ENCODE measurements at regions not wholly inside any gene's neighbourhood (a gene's known extent, or its start where the extent isn't known, plus 50 kb on each side); places are given as distances from the start of the nearest gene placed in this dataset.

GRCh38 chr4:151905197-151905596 lies 144.4 kb upstream of the GATB start:
- Histone ChIP-seq H3K9me2 (replicated peaks; ENCODE audit: low read length) (no peaks in the 10 kb centered on the region), H3F3A (ENCODE audit: low read length, unreplicated experiment) (no peaks in the 10 kb centered on the region), H3K27ac (ENCODE audit: low read length) (no peak overlapping the region), H3K79me2 (ENCODE audit: low read length) (no peaks in the 10 kb centered on the region), H3K4me3 (ENCODE audit: low read length) (no peak overlapping the region), H3K27me3 (ENCODE audit: low read length) (no peaks in the 10 kb centered on the region), H4K20me1 (ENCODE audit: low read length) (no peaks in the 10 kb centered on the region), H3K4me2 (ENCODE audit: low read length) (no peak overlapping the region), H3K36me3 (ENCODE audit: low read depth, low read length) (no peaks in the 10 kb centered on the region), H3K9me3 (ENCODE audit: low read length) (no peaks in the 10 kb centered on the region), H3K9ac (ENCODE audit: low read length) (no peak overlapping the region), H2AFZ (ENCODE audit: low read length) (no peak overlapping the region), H3K4me1 (ENCODE audit: insufficient read depth, low read length) (no peaks in the 10 kb centered on the region)
- BruUV-seq (replicated peaks), result no TSS peak
- intact Hi-C loops (cut with micrococcal nuclease), result no loop called here
- DNase-seq, result no peak
- CTCF ChIA-PET, result no interaction called here
- POLR2A ChIA-PET (ENCODE audit: unreplicated experiment), result no interaction called here
- TF ChIP-seq EZH2phosphoT487 (IDR thresholded peaks at IDR 0.05; ENCODE audit: borderline replicate concordance, low read length), result no peak
- no peak for TF ChIP-seq EZH2 (IDR thresholded peaks at IDR 0.05; ENCODE audit: low read length, unreplicated experiment)
- TF ChIP-seq, protein P1, sequence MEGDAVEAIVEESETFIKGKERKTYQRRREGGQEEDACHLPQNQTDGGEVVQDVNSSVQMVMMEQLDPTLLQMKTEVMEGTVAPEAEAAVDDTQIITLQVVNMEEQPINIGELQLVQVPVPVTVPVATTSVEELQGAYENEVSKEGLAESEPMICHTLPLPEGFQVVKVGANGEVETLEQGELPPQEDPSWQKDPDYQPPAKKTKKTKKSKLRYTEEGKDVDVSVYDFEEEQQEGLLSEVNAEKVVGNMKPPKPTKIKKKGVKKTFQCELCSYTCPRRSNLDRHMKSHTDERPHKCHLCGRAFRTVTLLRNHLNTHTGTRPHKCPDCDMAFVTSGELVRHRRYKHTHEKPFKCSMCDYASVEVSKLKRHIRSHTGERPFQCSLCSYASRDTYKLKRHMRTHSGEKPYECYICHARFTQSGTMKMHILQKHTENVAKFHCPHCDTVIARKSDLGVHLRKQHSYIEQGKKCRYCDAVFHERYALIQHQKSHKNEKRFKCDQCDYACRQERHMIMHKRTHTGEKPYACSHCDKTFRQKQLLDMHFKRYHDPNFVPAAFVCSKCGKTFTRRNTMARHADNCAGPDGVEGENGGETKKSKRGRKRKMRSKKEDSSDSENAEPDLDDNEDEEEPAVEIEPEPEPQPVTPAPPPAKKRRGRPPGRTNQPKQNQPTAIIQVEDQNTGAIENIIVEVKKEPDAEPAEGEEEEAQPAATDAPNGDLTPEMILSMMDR (conservative IDR thresholded peaks at IDR 0.05; ENCODE audit: low read depth, low read length), result no peak
- ATAC-seq, result no peak

DNA sequence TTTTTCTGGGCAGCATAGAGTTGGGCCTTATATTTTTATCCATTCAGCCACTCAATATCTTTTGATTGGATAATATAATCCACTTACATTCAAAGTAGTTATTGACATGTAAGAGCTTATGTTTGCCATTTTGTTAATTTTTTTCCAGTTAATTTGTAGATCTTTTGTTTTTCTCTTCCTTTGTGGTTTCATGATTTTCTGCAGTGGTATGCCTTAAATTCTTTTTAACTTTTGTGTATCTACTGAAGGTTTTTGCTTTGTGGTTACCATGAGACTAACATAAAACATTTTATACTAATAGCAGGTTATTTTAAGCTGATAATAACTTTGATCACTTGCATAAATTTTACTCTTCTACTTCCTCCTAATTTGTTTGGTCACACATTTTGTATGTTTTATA lies 140.8 kb upstream of the GATB start:
- H2AFZ ChIP-seq (ENCODE audit: low read length), result no peak overlapping the region
- H3K27ac ChIP-seq (ENCODE audit: low read length), result no peak overlapping the region
- no peak overlapping the region for H3K4me2 ChIP-seq (ENCODE audit: low read length)
- H3F3A ChIP-seq (ENCODE audit: low read length, unreplicated experiment), result no peaks in the 10 kb centered on the region
- H3K79me2 ChIP-seq (ENCODE audit: low read length), result no peaks in the 10 kb centered on the region
- H3K9me3 ChIP-seq (ENCODE audit: low read length), result no peaks in the 10 kb centered on the region
- no peaks in the 10 kb centered on the region for H4K20me1 ChIP-seq (ENCODE audit: low read length)
- H3K9me2 ChIP-seq (replicated peaks; ENCODE audit: low read length), result no peaks in the 10 kb centered on the region
- no peaks in the 10 kb centered on the region for H3K27me3 ChIP-seq (ENCODE audit: low read length)
- ChIA-PET CTCF (no interaction called here), POLR2A (ENCODE audit: unreplicated experiment) (interaction anchor here (0.7 kb wide), 1 partner anchor 428 kb away, joined by 3 read pairs; no protein-coding TSS in a partner anchor)
- DNase-seq (no peak), ATAC-seq (no peak)
- TF ChIP-seq, protein P1 (conservative IDR thresholded peaks at IDR 0.05; ENCODE audit: low read depth, low read length), result no peak
- TF ChIP-seq EZH2phosphoT487 (IDR thresholded peaks at IDR 0.05; ENCODE audit: borderline replicate concordance, low read length) (no peak), EZH2 (IDR thresholded peaks at IDR 0.05; ENCODE audit: low read length, unreplicated experiment) (no peak)
- H3K9ac ChIP-seq (ENCODE audit: low read length), result no peak overlapping the region
- no peaks in the 10 kb centered on the region for H3K36me3 ChIP-seq (ENCODE audit: low read depth, low read length)
- no peaks in the 10 kb centered on the region for H3K4me1 ChIP-seq (ENCODE audit: insufficient read depth, low read length)
- no TSS peak for BruUV-seq (replicated peaks)
- no peak overlapping the region for H3K4me3 ChIP-seq (ENCODE audit: low read length)
- intact Hi-C loops (cut with micrococcal nuclease), result no loop called here

DNA sequence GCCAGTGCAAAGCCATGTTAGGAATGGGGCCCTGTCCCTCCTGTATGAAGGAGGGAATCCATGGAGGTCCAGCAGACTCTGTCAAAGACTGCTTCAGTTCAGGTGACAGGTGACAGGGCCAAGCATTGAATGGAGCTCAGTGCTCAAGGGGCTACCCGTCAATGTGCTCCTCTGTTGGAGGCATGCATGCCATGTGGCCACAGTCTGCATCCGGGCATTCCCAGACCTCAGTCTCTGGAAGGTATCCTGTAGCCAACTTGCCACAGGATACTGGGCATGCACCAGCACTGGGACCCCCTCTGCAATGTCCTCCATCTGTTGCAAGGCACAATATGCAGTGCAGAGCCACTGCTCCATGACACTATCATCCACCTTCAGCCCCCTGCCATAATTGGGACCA lies 136.1 kb upstream of the GATB start:
- no peak for TF ChIP-seq EZH2 (IDR thresholded peaks at IDR 0.05; ENCODE audit: low read length, unreplicated experiment)
- no peak for TF ChIP-seq EZH2phosphoT487 (IDR thresholded peaks at IDR 0.05; ENCODE audit: borderline replicate concordance, low read length)
- TF ChIP-seq, protein P1 (conservative IDR thresholded peaks at IDR 0.05; ENCODE audit: low read depth, low read length), result no peak
- POLR2A ChIA-PET (ENCODE audit: unreplicated experiment), result no interaction called here
- Histone ChIP-seq H3K27ac (ENCODE audit: low read length) (no peak overlapping the region), H3K9me2 (replicated peaks; ENCODE audit: low read length) (no peaks in the 10 kb centered on the region), H3F3A (ENCODE audit: low read length, unreplicated experiment) (no peaks in the 10 kb centered on the region), H3K27me3 (ENCODE audit: low read length) (no peaks in the 10 kb centered on the region), H3K9me3 (ENCODE audit: low read length) (no peaks in the 10 kb centered on the region), H3K4me1 (ENCODE audit: insufficient read depth, low read length) (no peaks in the 10 kb centered on the region), H3K4me2 (ENCODE audit: low read length) (no peak overlapping the region), H3K4me3 (ENCODE audit: low read length) (no peak overlapping the region), H3K36me3 (ENCODE audit: low read depth, low read length) (no peaks in the 10 kb centered on the region), H4K20me1 (ENCODE audit: low read length) (no peaks in the 10 kb centered on the region), H2AFZ (ENCODE audit: low read length) (no peak overlapping the region), H3K9ac (ENCODE audit: low read length) (no peak overlapping the region), H3K79me2 (ENCODE audit: low read length) (no peaks in the 10 kb centered on the region)
- ATAC-seq, result no peak
- BruUV-seq (replicated peaks), result no TSS peak
- DNase-seq, result no peak
- CTCF ChIA-PET, result no interaction called here
- intact Hi-C loops (cut with micrococcal nuclease), result no loop called here

Data from PC-3 (cell line).